Keratinocyte (primary cell): ENCODE measurements at regions not wholly inside any gene's neighbourhood (a gene's known extent, or its start where the extent isn't known, plus 50 kb on each side); places are given as distances from the start of the nearest gene placed in this dataset.

Source experiments
- CTCF ChIP-seq, 3 experiments: IDR thresholded peaks in 1 of 3; conservative IDR thresholded peaks in 1 of 3; optimal IDR thresholded peaks in 1 of 3; 2 replicates in 2 of 3; 3 replicates in 1 of 3; pipeline versions ENCODE3 to v1.5.1; 2011; ENCODE audit warnings: low read length in 3 of 3, mild to moderate bottlenecking in 3 of 3, moderate library complexity in 2 of 3, control low read depth in 1 of 3, inconsistent platforms in 1 of 3; ENCODE audit not compliant: insufficient read depth in 2 of 3; ENCODE audit errors: extremely low read depth in 1 of 3
- EZH2 ChIP-seq: IDR thresholded peaks from one replicate; pipeline ENCODE4 v1.6.1; 2012; ENCODE audit warnings: inconsistent platforms, mild to moderate bottlenecking, low read length, moderate library complexity

GRCh38 chr6:139547804-139548203 lies 173.4 kb upstream of the CITED2 start:
- TF ChIP-seq CTCF (optimal IDR thresholded peaks at IDR 0.05 in 1 of 3, IDR thresholded peaks at IDR 0.05 in 1 of 3, conservative IDR thresholded peaks at IDR 0.05 in 1 of 3; ENCODE audit: extremely low read depth in 1 of 3, insufficient read depth in 2 of 3, low read length in 3 of 3) (no peak), EZH2 (no peak)
